ENCODE measurements at regions not wholly inside any gene's neighbourhood (a gene's known extent, or its start where the extent isn't known, plus 50 kb on each side); places are given as distances from the start of the nearest gene placed in this dataset.

DNA sequence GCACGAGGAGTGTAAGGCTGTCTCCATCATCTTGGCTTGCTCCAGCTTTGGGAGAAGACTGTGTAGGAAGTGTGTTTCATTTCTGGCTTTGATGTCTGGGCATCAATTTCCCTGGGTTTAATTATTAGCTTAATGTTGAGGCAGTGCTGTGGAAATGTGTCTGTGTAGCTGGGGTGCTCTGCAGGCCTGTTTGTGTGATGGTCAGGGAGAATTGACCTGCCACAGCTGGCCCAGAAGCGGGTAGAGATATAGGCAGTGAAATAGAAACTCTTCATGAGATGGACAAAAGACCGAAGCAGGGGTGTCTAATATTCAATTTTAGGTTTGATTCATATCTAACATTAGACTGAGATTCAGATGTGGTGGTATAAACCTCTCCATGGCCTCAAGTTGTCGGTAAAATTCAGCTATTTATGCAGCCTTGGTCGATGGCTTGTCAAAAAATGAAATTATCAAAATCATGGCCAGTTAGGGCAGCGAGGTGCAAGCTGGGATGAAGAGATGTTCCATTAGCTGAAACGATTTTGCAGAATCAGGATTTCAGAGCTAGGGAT, 95.3 kb upstream of the SNX9 start:
- ChIA-PET CTCF (interaction anchor here (1.0 to 1.4 kb wide), 2 partner anchors 28 to 38 kb away, joined by 3 read pairs; no protein-coding TSS in a partner anchor), POLR2A (no interaction called here)
- H3K27ac Mint-ChIP-seq, result no peak overlapping the region
- H3K36me3 Mint-ChIP-seq, result peaks cover 23% of the 10 kb centered on the region
- DNase-seq (ENCODE audit: low spot score) (no peak), ATAC-seq (no peak)
- H3K9me3 Mint-ChIP-seq, result peaks cover 30% of the 10 kb centered on the region
- peaks cover 12% of the 10 kb centered on the region for H3K4me1 Mint-ChIP-seq
- H3K4me3 Mint-ChIP-seq, result no peak overlapping the region
- TF ChIP-seq, protein P1, sequence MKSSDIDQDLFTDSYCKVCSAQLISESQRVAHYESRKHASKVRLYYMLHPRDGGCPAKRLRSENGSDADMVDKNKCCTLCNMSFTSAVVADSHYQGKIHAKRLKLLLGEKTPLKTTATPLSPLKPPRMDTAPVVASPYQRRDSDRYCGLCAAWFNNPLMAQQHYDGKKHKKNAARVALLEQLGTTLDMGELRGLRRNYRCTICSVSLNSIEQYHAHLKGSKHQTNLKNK (CRISPR knock-in tag; IDR thresholded peaks at IDR 0.05), result no peak
- TF ChIP-seq NFATC4 (CRISPR knock-in tag; IDR thresholded peaks at IDR 0.05) (no peak), GRHL2 (CRISPR knock-in tag; IDR thresholded peaks at IDR 0.05; ENCODE audit: insufficient replicate concordance, severe bottlenecking) (no peak), SMAD3 (CRISPR knock-in tag; IDR thresholded peaks at IDR 0.05; ENCODE audit: borderline replicate concordance) (no peak), NFE2L1 (CRISPR knock-in tag; IDR thresholded peaks at IDR 0.05) (no peak), MXD4 (CRISPR knock-in tag; IDR thresholded peaks at IDR 0.05; ENCODE audit: borderline replicate concordance) (no peak), FOXP1 (CRISPR knock-in tag; IDR thresholded peaks at IDR 0.05; ENCODE audit: borderline replicate concordance) (no peak), SMAD4 (CRISPR knock-in tag; IDR thresholded peaks at IDR 0.05) (no peak), NR2C2 (CRISPR knock-in tag; IDR thresholded peaks at IDR 0.05) (no peak), FOXK1 (CRISPR knock-in tag; IDR thresholded peaks at IDR 0.05) (no peak)
- TF ChIP-seq, protein P2, sequence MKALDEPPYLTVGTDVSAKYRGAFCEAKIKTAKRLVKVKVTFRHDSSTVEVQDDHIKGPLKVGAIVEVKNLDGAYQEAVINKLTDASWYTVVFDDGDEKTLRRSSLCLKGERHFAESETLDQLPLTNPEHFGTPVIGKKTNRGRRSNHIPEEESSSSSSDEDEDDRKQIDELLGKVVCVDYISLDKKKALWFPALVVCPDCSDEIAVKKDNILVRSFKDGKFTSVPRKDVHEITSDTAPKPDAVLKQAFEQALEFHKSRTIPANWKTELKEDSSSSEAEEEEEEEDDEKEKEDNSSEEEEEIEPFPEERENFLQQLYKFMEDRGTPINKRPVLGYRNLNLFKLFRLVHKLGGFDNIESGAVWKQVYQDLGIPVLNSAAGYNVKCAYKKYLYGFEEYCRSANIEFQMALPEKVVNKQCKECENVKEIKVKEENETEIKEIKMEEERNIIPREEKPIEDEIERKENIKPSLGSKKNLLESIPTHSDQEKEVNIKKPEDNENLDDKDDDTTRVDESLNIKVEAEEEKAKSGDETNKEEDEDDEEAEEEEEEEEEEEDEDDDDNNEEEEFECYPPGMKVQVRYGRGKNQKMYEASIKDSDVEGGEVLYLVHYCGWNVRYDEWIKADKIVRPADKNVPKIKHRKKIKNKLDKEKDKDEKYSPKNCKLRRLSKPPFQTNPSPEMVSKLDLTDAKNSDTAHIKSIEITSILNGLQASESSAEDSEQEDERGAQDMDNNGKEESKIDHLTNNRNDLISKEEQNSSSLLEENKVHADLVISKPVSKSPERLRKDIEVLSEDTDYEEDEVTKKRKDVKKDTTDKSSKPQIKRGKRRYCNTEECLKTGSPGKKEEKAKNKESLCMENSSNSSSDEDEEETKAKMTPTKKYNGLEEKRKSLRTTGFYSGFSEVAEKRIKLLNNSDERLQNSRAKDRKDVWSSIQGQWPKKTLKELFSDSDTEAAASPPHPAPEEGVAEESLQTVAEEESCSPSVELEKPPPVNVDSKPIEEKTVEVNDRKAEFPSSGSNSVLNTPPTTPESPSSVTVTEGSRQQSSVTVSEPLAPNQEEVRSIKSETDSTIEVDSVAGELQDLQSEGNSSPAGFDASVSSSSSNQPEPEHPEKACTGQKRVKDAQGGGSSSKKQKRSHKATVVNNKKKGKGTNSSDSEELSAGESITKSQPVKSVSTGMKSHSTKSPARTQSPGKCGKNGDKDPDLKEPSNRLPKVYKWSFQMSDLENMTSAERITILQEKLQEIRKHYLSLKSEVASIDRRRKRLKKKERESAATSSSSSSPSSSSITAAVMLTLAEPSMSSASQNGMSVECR (CRISPR knock-in tag; IDR thresholded peaks at IDR 0.05; ENCODE audit: borderline replicate concordance), result no peak
- TF ChIP-seq, protein P3, sequence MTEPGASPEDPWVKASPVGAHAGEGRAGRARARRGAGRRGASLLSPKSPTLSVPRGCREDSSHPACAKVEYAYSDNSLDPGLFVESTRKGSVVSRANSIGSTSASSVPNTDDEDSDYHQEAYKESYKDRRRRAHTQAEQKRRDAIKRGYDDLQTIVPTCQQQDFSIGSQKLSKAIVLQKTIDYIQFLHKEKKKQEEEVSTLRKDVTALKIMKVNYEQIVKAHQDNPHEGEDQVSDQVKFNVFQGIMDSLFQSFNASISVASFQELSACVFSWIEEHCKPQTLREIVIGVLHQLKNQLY (CRISPR knock-in tag; IDR thresholded peaks at IDR 0.05), result no peak
- TF ChIP-seq, protein P4, sequence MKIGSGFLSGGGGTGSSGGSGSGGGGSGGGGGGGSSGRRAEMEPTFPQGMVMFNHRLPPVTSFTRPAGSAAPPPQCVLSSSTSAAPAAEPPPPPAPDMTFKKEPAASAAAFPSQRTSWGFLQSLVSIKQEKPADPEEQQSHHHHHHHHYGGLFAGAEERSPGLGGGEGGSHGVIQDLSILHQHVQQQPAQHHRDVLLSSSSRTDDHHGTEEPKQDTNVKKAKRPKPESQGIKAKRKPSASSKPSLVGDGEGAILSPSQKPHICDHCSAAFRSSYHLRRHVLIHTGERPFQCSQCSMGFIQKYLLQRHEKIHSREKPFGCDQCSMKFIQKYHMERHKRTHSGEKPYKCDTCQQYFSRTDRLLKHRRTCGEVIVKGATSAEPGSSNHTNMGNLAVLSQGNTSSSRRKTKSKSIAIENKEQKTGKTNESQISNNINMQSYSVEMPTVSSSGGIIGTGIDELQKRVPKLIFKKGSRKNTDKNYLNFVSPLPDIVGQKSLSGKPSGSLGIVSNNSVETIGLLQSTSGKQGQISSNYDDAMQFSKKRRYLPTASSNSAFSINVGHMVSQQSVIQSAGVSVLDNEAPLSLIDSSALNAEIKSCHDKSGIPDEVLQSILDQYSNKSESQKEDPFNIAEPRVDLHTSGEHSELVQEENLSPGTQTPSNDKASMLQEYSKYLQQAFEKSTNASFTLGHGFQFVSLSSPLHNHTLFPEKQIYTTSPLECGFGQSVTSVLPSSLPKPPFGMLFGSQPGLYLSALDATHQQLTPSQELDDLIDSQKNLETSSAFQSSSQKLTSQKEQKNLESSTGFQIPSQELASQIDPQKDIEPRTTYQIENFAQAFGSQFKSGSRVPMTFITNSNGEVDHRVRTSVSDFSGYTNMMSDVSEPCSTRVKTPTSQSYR (CRISPR knock-in tag; IDR thresholded peaks at IDR 0.05), result no peak
- TF ChIP-seq, protein P5, sequence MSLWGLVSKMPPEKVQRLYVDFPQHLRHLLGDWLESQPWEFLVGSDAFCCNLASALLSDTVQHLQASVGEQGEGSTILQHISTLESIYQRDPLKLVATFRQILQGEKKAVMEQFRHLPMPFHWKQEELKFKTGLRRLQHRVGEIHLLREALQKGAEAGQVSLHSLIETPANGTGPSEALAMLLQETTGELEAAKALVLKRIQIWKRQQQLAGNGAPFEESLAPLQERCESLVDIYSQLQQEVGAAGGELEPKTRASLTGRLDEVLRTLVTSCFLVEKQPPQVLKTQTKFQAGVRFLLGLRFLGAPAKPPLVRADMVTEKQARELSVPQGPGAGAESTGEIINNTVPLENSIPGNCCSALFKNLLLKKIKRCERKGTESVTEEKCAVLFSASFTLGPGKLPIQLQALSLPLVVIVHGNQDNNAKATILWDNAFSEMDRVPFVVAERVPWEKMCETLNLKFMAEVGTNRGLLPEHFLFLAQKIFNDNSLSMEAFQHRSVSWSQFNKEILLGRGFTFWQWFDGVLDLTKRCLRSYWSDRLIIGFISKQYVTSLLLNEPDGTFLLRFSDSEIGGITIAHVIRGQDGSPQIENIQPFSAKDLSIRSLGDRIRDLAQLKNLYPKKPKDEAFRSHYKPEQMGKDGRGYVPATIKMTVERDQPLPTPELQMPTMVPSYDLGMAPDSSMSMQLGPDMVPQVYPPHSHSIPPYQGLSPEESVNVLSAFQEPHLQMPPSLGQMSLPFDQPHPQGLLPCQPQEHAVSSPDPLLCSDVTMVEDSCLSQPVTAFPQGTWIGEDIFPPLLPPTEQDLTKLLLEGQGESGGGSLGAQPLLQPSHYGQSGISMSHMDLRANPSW (CRISPR knock-in tag; conservative IDR thresholded peaks at IDR 0.05; ENCODE audit: low read depth), result no peak
- H3K27me3 Mint-ChIP-seq (ENCODE audit: low read depth), result no peaks in the 10 kb centered on the region
